Fibroblast of skin of scalp (primary cell): ENCODE measurements at regions not wholly inside any gene's neighbourhood (a gene's known extent, or its start where the extent isn't known, plus 50 kb on each side); places are given as distances from the start of the nearest gene placed in this dataset.

ENCODE experiments used
- DNase-seq: peaks from one replicate; pipeline ENCODE4 v3.0.0-alpha.2; 2013

DNA sequence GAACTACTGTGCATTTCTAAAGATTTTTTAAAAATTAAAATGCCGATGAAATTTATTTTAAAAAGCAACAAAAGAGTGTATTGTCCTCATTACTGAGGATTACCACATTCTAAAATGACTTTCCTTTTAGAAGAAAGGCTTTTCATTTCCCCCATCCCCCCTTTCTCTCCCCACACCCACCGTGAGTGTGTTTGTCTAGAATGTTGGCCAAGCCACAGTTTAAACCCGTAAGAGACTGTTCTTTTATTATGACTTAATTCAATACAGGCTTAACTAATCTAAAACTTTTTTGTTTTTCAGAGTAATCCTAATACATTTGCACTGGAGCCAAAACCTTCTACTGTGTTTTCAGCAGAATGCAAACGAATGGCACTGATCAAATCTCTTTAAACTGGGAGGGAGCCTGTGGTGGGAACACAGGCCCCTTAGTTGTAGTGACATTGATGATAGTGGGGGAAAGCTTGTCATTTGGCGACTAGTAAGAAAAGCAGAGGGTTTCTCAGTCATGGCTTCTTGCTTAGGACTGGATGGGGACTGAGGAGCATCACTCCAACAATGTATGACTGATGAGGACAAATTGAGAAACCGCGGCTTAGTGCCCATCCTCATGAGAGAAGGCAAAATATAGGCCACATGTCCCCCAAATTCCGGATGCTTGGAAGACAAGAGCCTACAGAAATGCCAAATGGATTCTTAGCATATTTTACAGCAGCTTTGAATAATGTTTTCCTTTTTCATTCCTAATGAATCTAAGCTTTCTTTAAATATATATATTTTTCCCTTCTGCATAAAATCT is 154.0 kb upstream of the SMIM21 start:
- peak; percentile 85 for DNase-seq

DNA sequence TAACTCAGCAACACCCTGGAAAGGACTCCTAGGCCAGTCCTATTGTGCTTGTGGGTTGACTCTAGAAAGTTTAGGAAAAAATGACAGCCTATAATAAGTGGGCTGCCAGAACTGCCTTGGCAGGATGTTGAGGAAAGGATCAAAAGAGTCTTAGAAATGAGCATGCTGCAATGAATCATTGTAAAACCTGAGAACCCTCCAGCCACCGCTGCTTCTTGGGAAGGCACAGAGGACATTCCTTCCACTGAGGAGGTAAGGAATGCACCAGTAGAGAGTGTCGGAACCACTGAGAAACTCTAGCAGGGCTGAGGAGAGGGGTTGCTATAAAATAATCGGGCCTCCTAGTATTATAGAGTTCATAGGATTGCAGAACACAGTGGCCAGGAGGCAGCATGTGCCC is 146.7 kb upstream of the SMIM21 start:
- DNase-seq: peak; percentile 22

DNA sequence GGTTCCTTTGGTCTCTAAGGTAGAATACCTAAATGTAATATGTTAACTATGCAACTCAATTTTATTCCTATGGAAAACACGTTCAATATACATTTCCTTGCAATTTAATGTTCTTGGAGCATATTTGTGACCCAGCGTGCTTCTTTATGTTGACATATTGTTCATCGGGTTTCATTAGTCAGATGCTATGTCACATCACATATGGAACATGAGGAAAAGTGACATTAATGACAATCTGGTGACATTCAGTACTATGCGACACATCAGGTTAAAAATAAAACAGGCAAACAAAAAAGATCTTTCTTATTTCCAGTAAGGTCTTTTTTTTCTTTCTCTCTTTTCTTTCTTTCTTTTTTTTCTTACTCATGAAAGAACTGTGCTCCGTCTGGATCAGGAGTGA is 135.6 kb upstream of the SMIM21 start:
- DNase-seq: no peak

DNA sequence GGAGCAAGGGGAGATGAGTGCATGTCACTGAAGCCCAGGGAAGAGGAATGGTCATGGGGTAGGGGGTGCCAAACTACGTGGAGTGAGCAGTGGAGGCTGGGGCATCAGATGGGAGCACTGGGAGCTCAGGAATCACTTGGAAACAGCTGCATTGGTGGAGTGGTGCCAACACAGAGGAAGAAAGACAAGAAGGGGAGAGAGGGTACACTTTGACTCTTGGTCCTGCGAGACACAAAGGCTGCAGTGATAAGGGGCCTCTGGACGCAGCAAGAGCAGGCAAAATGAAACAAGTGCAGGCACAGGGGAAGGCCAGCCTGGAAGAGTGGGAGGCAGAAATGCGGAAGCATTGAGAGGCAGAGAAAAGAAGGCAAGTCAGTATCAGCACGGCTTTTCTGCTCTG is 134.7 kb upstream of the SMIM21 start:
- no peak for DNase-seq

DNA sequence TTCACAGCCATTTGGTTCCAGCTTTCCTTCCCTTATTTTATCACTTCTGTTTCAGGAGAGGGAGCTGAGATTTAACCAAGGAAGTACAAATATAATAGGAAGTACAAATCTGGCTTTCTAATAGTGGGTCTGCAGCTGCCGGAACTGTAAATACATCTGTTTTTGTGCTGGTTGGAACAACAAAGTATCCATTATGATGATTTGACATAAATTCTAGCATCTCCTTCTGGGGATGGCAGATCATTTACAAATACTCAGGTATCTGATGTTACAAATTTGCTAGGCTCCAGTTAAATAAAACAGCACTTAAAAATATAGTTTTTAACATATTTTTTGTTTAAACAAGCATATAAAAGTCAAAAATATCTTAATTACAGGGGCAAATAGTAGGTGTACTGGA is 131.3 kb upstream of the SMIM21 start:
- no peak for DNase-seq

DNA sequence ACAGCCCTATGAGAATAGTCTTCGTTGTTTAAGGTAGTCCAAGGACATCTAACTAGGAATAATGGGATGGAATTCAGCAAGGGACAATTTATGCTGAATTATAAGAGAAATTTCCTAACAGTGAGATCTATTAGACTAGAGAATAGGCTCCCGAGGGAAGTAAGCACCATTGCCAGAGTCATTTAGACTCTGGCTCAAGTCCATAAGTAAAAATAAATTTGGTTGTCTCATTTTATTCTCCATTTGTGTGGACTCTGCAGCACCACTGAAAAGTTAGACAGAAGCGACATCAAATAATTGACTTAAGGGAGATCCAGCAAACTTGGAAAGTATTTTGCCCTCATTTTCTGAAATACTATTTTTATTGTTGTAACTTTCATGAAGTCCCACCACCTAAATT is 129.3 kb upstream of the SMIM21 start:
- DNase-seq: no peak

DNA sequence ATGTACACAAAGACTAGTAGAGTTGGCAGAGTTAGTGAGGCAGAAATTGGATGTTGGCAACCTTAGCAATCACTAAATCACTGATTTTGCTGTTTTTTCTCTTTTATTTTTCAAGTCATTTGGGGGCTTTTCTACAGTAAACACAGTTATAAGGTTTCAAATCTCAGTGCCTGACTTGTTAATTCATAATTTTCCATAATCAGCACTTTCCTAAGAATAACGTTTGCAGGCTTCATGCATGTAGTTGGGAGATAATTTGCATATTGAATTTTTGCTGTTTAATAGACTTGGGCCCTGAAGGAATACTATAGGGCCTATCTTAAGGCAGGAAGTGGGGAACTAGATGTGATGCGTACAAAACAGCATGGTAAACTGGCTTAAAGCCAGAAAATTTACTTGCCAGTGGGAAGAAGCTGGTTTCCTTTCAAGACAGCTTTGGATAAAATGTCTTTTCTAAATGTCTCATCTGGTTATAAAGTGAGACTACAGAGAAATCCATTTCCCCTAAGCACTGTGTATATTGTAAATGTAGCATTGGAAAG is 127.2 kb upstream of the SMIM21 start:
- DNase-seq: no peak

DNA sequence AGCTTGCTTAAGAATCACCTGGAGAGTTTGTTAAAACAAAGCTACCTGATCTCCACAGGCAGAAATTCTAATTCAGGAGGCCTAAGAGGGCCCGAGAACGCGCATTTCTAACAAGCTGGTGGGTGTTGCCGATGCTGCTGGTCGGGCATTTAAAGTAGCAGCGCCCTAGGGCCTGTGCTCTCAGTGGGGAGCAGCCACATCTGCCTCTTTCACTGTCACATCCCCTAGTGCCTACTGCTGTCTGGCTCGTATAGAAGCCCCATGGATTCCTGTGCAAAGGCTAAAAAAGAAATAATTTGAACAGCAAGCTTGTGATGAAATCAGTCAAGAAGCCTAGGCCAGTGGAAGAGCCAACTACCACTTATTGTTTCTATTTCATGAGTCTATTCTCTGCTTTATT is 126.7 kb upstream of the SMIM21 start:
- no peak for DNase-seq

DNA sequence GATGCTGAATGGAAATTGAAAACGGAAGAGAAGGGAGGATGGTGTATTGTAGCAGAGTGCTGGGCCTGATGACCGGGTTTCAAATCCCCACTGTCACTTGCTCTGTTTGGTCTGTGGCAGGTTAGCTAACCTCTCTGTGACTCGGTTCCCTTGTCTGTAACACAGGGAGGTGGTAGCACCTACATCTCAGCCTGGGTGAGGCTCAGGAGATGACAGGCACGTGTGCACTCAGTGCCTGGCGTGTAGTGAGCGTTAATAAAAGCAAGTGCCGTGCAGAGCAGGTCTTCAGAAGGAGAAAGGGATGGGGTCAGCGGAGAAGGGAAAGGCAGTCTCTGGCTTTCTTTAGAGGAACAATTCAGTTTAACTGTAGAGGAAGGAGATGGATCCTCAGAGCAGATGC is 125.5 kb upstream of the SMIM21 start:
- no peak for DNase-seq

DNA sequence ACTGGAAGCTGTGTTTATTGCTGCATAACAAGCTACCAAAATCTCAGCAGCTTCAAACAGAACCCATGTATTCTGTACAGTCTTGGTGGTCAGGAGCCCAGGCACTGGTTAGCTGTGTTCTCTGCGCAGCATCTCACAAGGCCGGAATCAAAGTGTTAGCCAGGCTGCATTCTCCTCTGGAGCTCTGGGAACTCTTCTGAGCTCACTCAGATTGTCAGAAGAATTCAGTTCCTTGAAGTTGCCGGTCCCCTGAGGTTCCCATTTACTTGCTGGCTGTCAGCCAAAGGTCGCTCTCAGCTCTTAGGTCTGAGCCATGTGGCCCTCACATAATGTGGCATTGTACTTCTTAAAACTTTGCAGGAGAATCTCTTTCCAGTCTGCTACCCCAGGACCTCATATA is 123.6 kb upstream of the SMIM21 start:
- DNase-seq: peak; percentile 34

DNA sequence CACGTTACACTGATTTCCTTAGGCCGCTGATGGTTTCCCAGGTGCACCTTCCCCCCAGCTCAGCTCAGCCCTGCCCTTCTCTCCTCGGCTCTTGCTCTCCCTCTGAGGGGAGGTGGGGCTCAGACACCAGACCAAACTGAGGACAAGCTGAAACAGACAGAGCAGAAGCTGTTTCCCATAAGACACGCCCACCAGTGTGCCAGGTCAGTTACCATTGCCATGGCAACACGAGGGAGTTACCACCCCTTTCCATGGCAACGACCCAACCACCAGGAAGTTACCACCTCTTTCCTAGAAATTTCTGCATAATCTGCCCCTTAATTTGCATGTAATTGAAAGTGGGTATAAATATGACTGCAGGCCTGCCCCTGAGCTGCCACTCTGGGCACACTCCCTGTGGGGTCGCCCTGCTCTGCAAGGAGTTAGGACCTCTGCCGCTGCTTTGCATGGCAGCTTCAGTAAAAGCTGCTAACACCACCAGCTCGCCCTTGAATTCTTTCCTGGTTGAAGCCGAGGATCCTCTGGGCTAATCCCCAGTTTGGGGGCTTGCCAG is 120.9 kb upstream of the SMIM21 start:
- DNase-seq: no peak

DNA sequence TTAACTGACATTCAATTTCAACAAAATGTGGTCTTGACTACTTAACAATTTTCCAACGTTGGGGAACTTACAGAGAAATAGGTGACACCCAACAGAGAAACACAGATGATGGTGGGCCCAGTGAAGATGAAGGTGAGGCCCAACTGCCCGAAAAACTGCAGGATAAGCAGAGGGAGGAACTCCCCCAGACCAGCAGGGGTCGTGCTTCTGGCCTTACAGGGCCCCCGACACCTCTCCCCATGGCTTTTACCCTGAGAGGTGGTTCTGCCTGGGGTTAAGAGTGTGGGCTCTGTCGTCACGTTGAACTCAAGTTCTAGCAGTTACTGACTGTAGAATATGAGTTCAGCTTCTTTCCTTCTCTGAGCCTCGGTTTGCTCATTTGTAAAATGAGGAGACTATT is 119.5 kb upstream of the SMIM21 start:
- no peak for DNase-seq

DNA sequence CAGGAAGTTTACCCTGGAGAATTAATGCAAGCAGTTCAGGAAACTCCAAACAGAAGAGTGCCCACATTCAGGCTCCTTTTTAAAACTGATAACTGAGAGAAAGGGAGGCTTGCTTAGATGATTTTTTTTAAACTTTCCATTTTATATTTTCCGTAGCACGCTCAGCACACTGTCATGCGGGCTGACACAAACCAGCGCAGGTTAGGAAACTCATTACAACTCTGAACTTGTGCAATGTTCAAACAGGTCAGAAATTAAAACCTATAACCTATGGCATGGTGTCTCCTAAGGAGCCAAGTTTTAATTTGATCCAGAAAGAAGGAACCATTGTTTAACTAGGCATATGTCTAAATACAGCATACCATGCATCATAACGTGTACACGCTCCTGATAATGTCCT is 117.7 kb upstream of the SMIM21 start:
- DNase-seq: no peak

DNA sequence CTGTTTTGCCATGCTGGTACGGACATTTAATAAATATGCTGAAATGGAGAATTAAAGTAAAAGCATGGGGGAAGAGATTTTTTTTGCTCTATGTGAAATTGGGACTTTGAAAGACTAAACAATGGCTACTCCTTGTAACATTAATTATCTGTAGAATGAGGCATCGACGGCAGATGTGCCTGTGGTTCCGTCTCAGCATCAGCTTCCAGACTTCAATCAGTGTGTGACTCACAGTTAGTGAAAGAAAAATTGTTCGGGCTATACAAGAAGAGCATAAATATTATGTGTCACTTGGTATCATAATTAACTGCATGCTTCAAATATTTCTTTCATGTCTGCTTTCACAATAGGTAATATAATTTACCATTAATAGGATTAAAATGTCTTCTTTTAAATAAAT is 117.0 kb upstream of the SMIM21 start:
- DNase-seq: peak; percentile 71

DNA sequence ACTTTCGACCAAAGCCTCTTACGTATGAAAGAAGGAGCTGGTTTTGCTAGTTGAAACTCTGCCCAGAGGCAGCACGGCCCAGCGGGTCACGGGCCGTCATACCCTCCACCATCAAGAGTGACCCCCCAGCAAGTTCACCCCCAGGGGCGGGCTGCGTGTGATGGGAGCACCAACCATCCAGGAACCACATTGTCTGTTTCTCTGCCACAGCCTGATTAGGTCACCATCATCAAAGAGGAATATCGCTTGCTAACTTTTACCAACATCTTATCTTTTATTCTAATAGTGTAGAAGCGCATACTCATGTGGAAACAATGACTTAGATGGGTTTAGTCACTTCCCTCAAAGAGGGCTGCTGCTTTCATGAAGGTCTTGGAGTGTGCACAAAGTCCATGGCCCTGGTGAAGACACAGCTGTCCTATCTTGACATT is 116.6 kb upstream of the SMIM21 start:
- no peak for DNase-seq

DNA sequence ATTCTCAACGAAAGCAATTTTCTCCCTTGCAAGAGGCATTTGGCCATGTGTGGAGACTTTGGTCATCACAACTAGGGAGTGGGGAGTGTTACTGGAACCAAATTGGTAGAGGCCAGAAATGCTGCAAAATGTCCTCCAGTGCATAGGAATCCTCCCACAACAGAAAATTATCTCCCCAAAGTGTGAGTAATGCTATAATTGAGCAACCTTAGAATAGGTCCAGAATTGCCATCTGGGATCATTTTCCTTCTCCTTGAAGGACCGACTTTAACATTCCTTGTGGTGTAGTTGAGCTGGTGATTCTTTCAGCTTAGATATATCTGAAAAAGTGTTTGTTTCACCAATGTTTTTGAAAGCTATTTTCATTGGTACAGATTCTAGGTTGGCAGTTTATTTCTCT is 111.2 kb upstream of the SMIM21 start:
- DNase-seq: peak; percentile 65

DNA sequence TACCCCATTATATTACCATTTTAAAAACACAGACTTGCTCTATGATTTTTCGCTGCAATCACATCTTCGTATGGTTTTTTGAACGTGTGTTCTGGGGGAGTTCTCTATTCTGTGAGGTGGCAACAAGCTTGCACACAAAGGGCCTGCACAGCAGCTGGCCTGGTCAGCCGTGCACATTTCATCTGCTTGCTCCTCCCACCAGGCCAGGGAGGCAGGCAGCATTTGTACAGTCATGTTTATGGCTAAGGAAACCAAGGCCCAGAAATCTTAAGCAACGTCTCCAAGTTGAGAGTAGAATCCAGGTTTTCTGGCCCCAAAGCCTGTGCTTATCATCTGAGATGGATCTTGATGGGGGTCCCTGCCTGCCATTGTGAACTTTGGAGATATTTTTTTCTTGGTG is 106.4 kb upstream of the SMIM21 start:
- no peak for DNase-seq

DNA sequence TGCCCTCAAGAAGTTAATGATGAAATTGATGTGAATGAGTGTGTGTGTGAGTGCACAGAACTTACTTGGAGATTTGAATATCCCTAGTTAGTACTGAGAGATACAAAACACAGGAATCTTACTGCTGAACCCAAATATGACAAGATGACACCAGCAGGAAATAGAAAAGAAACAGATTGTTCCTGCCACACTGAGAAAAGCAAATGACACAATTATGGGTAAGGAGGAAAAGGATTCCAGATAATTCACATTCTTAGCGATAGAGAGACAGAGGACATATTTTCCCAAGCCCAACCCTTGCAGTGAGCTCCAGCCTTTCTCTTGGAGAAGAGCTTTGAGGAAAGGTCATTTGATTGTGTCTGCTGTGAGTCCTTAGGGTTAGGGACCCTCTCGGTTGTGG is 105.7 kb upstream of the SMIM21 start:
- DNase-seq: no peak

DNA sequence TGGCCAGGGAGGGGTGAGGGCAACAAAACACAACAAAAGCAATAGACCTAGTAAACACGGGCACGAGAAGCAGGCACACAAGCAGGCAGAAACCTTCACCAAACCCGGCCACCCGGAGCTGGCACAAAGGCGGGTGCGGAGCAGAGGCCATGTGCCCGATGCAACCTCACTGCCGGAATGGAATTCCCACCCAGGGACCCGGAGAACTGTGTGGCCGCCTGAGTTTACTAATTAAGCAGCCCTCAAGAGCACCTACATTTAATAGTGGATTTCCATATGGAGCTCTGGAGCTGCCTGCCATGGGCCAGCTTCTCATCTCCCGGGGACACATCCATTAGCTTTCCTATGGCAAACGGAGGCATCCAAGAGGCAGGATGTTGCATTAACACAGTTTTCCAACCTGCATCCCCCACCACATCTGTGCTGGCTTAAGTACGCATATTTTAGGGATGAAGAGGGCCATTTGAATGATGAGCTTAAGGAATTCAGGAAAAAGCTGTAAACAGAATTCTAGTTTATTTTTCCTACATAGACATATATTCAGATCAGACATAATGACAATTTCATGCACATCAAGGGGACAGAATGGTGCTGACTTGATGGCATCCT is 104.5 kb upstream of the SMIM21 start:
- DNase-seq: no peak

DNA sequence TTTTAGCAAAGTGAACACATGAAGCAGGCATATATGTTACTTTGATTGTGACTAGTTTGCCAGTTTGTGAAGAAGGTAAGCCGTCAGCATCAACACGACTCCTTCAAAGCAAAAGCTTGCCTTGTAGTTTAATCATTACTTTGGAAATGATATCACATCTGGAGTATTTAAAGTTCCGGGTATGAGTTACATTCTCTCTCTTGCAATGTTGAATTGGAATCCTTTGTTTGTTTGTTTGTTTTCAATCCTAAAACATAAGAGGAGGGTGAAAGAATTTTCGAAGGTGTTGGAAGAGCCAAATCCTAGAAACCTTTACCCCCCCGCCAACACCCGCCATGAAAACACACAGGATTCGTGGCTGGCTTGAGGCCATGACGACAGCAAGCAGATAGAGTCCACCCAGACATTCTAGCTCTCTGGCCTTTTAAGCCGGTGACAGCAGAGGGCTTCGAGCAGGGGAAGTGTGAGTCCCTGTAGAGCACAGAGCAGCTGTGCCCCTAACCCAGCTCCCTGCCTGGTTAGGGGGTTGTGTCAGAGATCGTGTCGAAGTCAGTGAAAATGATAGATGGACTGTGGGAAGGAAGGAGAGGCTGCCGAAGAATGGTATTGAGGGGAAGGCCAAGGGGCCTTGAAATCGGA is 103.8 kb upstream of the SMIM21 start:
- DNase-seq: no peak

DNA sequence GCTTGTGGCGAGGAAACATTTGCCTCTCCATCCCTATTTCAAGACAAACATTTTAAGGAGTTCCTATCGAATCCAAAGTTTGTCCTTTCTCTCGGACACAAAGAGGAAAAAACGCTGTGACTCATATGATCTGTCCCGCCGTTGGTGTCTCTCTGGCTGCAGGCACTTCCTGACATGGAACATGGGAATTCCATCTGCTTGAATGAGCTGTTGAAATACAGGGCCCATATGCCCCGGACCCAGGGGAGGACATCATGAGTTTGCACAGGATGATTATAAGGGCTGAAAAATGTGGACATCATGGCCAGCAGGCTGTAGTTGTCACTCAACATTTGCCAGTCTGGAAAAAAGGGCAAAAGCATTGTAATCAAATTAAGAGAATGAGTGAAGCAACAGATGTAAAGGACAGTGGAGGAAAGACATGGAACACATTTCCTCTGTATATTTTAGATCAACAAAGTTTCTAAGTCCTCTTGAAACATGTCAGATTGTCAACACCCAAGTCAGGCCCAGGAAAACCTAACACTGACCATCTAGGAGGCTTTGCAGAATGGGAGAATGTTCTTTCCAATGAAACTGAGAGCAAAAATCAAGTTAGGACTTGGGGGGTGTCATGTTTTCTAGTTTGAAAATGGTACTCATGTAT is 103.2 kb upstream of the SMIM21 start:
- peak; percentile 47 for DNase-seq

DNA sequence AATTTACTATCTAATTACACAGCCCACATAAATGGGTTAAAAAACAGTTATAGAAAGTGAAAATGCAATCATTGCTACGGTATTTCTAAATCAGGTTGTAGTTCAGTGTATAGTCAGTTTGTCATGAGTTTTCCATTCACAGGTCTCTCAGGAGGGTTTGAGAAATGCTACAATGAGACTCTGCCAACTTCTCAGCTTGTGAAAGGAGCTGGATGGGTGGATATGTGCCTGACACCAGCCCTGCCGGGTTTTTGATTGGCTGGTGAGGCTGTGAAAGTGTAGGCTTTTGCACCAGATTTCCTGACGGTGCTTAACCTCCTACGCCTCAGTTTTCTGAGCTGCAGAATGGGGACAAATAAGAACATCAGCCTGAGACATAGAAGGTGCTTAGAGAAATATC is 102.6 kb upstream of the SMIM21 start:
- DNase-seq: no peak

DNA sequence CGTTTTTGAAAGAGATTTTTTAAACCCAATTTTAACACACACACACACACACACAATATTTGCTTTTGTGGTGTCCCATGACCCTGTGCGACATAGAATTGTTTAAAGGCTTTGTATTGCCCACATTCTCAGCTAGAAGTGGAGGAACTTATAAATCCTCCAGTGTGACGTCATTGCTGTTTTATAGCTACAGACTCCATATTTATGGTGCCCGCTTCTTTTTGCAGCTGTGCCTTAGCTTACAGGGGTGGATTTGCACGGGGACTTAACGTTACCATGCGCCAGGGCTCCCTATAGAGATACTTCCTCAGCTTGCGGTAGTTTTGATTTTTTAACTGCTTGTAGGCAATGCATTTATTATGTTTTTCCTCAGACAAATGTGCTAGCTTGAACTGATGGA is 101.9 kb upstream of the SMIM21 start:
- no peak for DNase-seq
